ENCODE measurements at regions not wholly inside any gene's neighbourhood (a gene's known extent, or its start where the extent isn't known, plus 50 kb on each side); places are given as distances from the start of the nearest gene placed in this dataset.
A peak's percentile ranks its signal among the peaks of the same experiment; 100 is the strongest.

DNA sequence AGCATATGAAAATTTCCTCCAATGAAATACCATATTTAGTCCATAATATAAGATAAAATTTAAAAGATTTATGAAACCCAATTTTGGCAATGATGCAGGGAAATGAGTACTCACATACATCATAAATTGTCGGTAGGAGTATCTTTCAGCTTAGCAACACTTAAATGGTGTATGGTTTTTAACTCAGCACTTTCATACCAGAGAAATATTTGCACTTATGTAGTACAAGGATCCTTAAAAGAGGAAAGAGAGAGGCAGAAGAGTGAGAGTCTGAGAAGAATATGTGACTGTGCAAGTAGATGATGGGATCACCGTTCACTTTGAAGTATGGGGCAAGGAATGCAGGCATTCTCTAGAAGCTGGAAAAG lies 379.3 kb upstream of the DCN start:
- H3K9me3 ChIP-seq, result no peaks in the 10 kb centered on the region
- H3K27me3 ChIP-seq, result no peaks in the 10 kb centered on the region
- TF ChIP-seq, protein P1, sequence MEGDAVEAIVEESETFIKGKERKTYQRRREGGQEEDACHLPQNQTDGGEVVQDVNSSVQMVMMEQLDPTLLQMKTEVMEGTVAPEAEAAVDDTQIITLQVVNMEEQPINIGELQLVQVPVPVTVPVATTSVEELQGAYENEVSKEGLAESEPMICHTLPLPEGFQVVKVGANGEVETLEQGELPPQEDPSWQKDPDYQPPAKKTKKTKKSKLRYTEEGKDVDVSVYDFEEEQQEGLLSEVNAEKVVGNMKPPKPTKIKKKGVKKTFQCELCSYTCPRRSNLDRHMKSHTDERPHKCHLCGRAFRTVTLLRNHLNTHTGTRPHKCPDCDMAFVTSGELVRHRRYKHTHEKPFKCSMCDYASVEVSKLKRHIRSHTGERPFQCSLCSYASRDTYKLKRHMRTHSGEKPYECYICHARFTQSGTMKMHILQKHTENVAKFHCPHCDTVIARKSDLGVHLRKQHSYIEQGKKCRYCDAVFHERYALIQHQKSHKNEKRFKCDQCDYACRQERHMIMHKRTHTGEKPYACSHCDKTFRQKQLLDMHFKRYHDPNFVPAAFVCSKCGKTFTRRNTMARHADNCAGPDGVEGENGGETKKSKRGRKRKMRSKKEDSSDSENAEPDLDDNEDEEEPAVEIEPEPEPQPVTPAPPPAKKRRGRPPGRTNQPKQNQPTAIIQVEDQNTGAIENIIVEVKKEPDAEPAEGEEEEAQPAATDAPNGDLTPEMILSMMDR (IDR thresholded peaks at IDR 0.05), result no peak
- H3K4me1 ChIP-seq, result no peaks in the 10 kb centered on the region
- intact Hi-C loops (cut with DNase I), result no loop called here
- no peak overlapping the region for H3K4me3 ChIP-seq
- H3K27ac ChIP-seq, result no peak overlapping the region
- no peaks in the 10 kb centered on the region for H3K36me3 ChIP-seq
- no peak for DNase-seq
- H3K9ac ChIP-seq (ENCODE audit: low read depth in 2 of 2, low read length in 2 of 2), result no peak overlapping the region

DNA sequence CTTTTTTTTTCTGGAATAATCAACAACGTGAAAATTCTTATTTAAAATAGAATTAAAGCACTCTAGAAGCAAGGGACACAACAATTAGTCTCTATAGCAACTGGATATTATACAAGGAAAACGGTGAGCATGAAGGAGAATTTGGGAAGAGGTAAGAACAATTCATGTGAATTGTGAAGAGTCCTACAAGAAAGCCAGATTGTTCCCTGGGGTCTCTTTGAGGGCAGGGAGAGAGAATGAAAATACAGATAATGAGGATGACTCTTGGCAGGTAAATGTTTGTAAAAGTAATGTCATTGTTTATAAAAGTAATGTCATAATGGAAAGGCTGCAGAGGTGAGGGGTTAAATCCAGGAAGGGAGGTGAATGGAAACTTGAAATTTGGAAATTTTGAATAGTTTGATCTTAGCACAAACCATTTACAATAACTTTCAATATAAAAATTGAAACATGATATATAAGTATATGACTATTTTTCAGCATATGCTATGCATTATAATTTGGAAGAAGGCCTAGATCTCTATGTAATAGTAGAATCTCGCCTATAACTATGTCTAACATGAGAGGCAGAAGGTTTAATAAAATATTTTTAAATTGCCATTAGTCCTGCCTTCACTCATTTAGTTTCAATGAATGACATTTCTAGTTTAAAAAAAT lies 378.8 kb upstream of the DCN start:
- intact Hi-C loops (cut with DNase I), result no loop called here

DNA sequence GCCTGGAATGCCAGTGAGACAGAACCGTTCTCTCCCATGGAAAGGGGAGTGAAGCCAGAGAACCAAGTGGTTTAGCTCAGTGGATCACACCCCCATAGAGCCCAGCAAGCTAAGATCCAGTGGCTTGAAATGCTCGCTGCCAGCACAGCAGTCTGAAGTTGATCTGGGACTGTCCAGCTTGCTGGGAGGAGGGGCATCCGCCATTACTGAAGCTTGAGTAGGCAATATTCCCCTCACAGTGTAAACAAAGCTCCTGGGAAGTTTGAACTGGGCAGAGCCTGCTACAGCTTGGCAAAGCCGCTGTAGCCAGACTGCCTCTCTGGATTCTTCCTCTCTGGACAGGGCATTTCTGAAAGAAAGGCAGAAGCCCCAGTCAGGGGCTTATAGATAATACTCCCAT lies 374.3 kb upstream of the DCN start:
- Histone ChIP-seq H3K9ac (ENCODE audit: low read depth in 2 of 2, low read length in 2 of 2) (no peak overlapping the region), H3K27ac (no peak overlapping the region), H3K36me3 (no peaks in the 10 kb centered on the region), H3K9me3 (no peaks in the 10 kb centered on the region), H3K4me1 (no peaks in the 10 kb centered on the region), H3K4me3 (no peak overlapping the region), H3K27me3 (no peaks in the 10 kb centered on the region)
- intact Hi-C loops (cut with DNase I), result no loop called here
- peak; percentile 40 for DNase-seq
- TF ChIP-seq, protein P1 (IDR thresholded peaks at IDR 0.05), result no peak

More for the DNA sequence above, 378.8 kb upstream of the DCN start:
- H3K27me3 ChIP-seq, result no peaks in the 10 kb centered on the region
- no peaks in the 10 kb centered on the region for H3K36me3 ChIP-seq
- H3K9me3 ChIP-seq, result no peaks in the 10 kb centered on the region
- H3K4me1 ChIP-seq, result no peaks in the 10 kb centered on the region
- no peak overlapping the region for H3K4me3 ChIP-seq
- H3K27ac ChIP-seq, result no peak overlapping the region
- no peak for DNase-seq
- TF ChIP-seq, protein P1 (IDR thresholded peaks at IDR 0.05), result no peak
- H3K9ac ChIP-seq (ENCODE audit: low read depth in 2 of 2, low read length in 2 of 2), result no peak overlapping the region

DNA sequence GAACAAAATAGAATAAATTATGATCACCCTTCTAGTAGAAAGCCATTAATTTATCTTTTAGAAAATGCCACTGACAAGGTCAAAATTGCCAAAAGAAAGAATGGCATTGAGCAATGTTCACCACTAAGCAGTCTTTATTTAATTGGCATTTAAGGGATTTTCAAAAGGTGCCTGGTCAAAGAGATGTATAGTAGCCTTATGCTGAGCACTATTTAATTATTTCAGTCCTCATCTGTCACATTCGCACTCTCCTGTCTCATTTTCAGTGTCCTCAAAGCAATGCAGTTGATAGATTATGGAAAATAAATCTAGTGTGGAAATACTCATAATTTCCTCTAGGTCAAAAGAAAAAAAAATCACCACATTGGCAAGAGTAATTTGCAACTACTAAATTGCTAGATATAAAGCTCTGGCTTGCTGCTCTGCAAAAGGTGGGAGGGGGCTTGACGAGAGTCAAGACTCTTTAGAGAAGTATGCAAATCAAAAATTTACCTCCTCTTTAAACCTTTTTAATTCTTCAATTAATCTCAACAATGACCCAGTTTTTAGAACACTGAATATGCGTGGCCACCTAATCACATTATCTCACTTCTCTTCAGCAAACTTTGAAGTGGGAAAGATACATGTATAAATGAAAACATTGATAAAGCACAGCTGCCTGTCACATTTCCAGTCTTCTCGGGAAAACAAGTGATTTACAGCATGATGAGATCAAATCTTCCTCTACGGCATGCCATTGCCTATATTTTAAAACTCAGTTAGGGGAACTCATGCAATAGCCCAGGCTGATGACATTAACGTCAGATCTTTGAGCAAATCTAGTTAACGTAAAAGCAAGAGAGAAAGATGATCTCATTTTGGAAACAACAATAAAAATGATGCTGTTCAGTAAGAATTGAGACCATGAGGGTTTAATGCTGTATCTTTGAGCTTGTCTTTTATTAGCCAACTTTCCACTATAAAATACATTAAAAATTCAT lies 373.1 kb upstream of the DCN start:
- H3K36me3 ChIP-seq, result no peaks in the 10 kb centered on the region
- no peak overlapping the region for H3K4me3 ChIP-seq
- no peaks in the 10 kb centered on the region for H3K4me1 ChIP-seq
- no peaks in the 10 kb centered on the region for H3K27me3 ChIP-seq
- TF ChIP-seq, protein P1 (IDR thresholded peaks at IDR 0.05), result no peak
- intact Hi-C loops (cut with DNase I), result no loop called here
- no peaks in the 10 kb centered on the region for H3K9me3 ChIP-seq
- no peak for DNase-seq
- no peak overlapping the region for H3K27ac ChIP-seq
- no peak overlapping the region for H3K9ac ChIP-seq (ENCODE audit: low read depth in 2 of 2, low read length in 2 of 2)

DNA sequence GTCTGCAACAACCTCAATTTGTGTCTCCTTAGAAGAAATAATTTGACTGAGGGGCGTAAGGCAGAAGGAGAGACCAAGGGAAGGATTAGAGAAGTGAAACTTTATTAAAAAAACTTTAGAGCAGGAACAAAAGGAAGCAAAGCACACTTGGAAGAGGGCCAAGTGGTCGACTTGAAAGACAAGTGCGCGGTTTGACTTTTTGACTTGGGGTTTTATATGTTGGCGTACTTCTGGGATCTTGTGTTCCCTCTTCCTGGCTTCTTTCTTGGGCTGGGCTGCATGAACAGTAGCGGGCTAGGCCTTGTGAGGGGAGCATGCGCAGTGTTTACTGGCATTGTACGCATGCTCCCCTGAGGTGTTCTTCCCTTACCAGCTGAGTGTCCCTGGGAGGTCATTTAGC lies 369.3 kb upstream of the DCN start:
- no peak overlapping the region for H3K4me3 ChIP-seq
- no peaks in the 10 kb centered on the region for H3K4me1 ChIP-seq
- intact Hi-C loops (cut with DNase I), result no loop called here
- H3K27ac ChIP-seq, result no peak overlapping the region
- TF ChIP-seq, protein P1 (IDR thresholded peaks at IDR 0.05), result no peak
- H3K9ac ChIP-seq (ENCODE audit: low read depth in 2 of 2, low read length in 2 of 2), result no peak overlapping the region
- DNase-seq, result peak; percentile 18
- H3K27me3 ChIP-seq, result no peaks in the 10 kb centered on the region
- H3K36me3 ChIP-seq, result no peaks in the 10 kb centered on the region
- no peaks in the 10 kb centered on the region for H3K9me3 ChIP-seq

All from colonic mucosa (tissue), 4 donors.